Uterus (tissue), 2 donors: ENCODE measurements at regions not wholly inside any gene's neighbourhood (a gene's known extent, or its start where the extent isn't known, plus 50 kb on each side); places are given as distances from the start of the nearest gene placed in this dataset.

Source experiments
- POLR2A ChIP-seq, 2 donors: fragments of 450-650 bp; IDR thresholded peaks; one replicate each; pipeline ENCODE4 v1.6.1; 2016; ENCODE audit warnings: antibody characterized with exemption in 2 of 2, mild to moderate bottlenecking in 1 of 2, moderate library complexity in 1 of 2
- TF ChIP-seq, protein P1 (sequence below), 4 experiments: fragments of 200-600 bp in 2 of 4; fragments of 450-650 bp in 2 of 4; sonication (generic) in 2 of 4; IDR thresholded peaks; one replicate each; pipeline ENCODE4 v1.5.1; 2016 to 2019; ENCODE audit warnings: antibody characterized with exemption in 4 of 4, mild to moderate bottlenecking in 2 of 4, moderate library complexity in 1 of 4

GRCh38 chr3:76656531-76657070 is 383.3 kb upstream of the ROBO2 start:
- TF ChIP-seq, protein P1, sequence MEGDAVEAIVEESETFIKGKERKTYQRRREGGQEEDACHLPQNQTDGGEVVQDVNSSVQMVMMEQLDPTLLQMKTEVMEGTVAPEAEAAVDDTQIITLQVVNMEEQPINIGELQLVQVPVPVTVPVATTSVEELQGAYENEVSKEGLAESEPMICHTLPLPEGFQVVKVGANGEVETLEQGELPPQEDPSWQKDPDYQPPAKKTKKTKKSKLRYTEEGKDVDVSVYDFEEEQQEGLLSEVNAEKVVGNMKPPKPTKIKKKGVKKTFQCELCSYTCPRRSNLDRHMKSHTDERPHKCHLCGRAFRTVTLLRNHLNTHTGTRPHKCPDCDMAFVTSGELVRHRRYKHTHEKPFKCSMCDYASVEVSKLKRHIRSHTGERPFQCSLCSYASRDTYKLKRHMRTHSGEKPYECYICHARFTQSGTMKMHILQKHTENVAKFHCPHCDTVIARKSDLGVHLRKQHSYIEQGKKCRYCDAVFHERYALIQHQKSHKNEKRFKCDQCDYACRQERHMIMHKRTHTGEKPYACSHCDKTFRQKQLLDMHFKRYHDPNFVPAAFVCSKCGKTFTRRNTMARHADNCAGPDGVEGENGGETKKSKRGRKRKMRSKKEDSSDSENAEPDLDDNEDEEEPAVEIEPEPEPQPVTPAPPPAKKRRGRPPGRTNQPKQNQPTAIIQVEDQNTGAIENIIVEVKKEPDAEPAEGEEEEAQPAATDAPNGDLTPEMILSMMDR (IDR thresholded peaks at IDR 0.05) = no peak
- TF ChIP-seq POLR2A (IDR thresholded peaks at IDR 0.05) = no peak
